NCI-H460 (cell line): ENCODE measurements at regions not wholly inside any gene's neighbourhood (a gene's known extent, or its start where the extent isn't known, plus 50 kb on each side); places are given as distances from the start of the nearest gene placed in this dataset.
"Not testable (repeated sequence)": the region's sequence is repeated elsewhere in the genome, so short reads cannot be mapped to it uniquely, and the experiment has no call there.

Experiments
- DNase-seq: peaks from one replicate; pipeline ENCODE4 v3.0.0-alpha.2; 2016; ENCODE audit warnings: low read depth; ENCODE audit errors: extremely low read depth

- no peak for DNase-seq
Measured at GRCh38 chr12:105574056-105574715, 243.7 kb downstream of the C12orf75 start.

- DNase-seq = no peak
Measured at GRCh38 chr12:105575235-105575634, 244.7 kb downstream of the C12orf75 start.

GRCh38 chr12:105576261-105576660, 245.8 kb downstream of the C12orf75 start:
- no peak for DNase-seq

- DNase-seq = no peak
Measured at GRCh38 chr12:105580821-105581352, 250.4 kb downstream of the C12orf75 start.

- no peak for DNase-seq
Measured at GRCh38 chr12:105581420-105581819, 250.9 kb downstream of the C12orf75 start.

- no peak for DNase-seq
Measured at GRCh38 chr12:105585107-105585506, 254.6 kb downstream of the C12orf75 start.

- DNase-seq = no peak
Measured at GRCh38 chr12:105587237-105587636, 256.7 kb downstream of the C12orf75 start.

- DNase-seq = no peak
Measured at GRCh38 chr12:105588106-105588505, 257.6 kb downstream of the C12orf75 start.

GRCh38 chr12:105590571-105590970, 260.1 kb downstream of the C12orf75 start:
- DNase-seq = no peak

GRCh38 chr12:105595440-105595839, 264.9 kb downstream of the C12orf75 start:
- no peak for DNase-seq

GRCh38 chr12:105596731-105597130, 266.2 kb downstream of the C12orf75 start:
- DNase-seq = no peak

- no peak for DNase-seq
Measured at GRCh38 chr12:105598031-105598430, 267.5 kb downstream of the C12orf75 start.

- DNase-seq = peak; percentile 17
Measured at GRCh38 chr12:105600911-105601545, 270.5 kb downstream of the C12orf75 start.

GRCh38 chr12:105602312-105602711, 271.8 kb downstream of the C12orf75 start:
- DNase-seq = not testable (repeated sequence)

- DNase-seq = not testable (repeated sequence)
Measured at GRCh38 chr12:105604281-105604680, 273.8 kb downstream of the C12orf75 start.

- not testable (repeated sequence) for DNase-seq
Measured at GRCh38 chr12:105606613-105607012, 276.1 kb downstream of the C12orf75 start.

- DNase-seq = not testable (repeated sequence)
Measured at GRCh38 chr12:105609001-105609400, 278.5 kb downstream of the C12orf75 start.

- no peak for DNase-seq
Measured at GRCh38 chr12:105610459-105610858, 280.0 kb downstream of the C12orf75 start.

- DNase-seq = no peak
Measured at GRCh38 chr12:105611340-105611739, 280.8 kb downstream of the C12orf75 start.

- no peak for DNase-seq
Measured at GRCh38 chr12:105613269-105613668, 282.8 kb downstream of the C12orf75 start.

- no peak for DNase-seq
Measured at GRCh38 chr12:105613887-105614286, 283.4 kb downstream of the C12orf75 start.

GRCh38 chr12:105616971-105617540, 286.6 kb downstream of the C12orf75 start:
- no peak for DNase-seq
